ENCODE measurements at regions not wholly inside any gene's neighbourhood (a gene's known extent, or its start where the extent isn't known, plus 50 kb on each side); places are given as distances from the start of the nearest gene placed in this dataset.

- no peak for TF ChIP-seq EZH2 (IDR thresholded peaks at IDR 0.05; ENCODE audit: borderline replicate concordance, low read depth, low read length, severe bottlenecking)
- TF ChIP-seq CTCF (IDR thresholded peaks at IDR 0.05; ENCODE audit: borderline replicate concordance, extremely low read depth, low read length, poor library complexity, severe bottlenecking), result no peak
These were observed 860.1 kb upstream of the TYRP1 start for GRCh38 chr9:11833056-11833455.
